GM18505 (cell line): ENCODE measurements at regions not wholly inside any gene's neighbourhood (a gene's known extent, or its start where the extent isn't known, plus 50 kb on each side); places are given as distances from the start of the nearest gene placed in this dataset.

Experiments
- ATAC-seq: cut with Tn5 transposase; IDR thresholded peaks from one replicate; pipeline ENCODE4 v1.9.1; 2021; ENCODE audit not compliant: unreplicated experiment
- POLR2A ChIP-seq: IDR thresholded peaks from 4 replicates; pipeline ENCODE4 v1.6.1; 2011; ENCODE audit warnings: borderline replicate concordance; ENCODE audit not compliant: insufficient read depth, insufficient read length; ENCODE audit errors: extremely low read depth

DNA sequence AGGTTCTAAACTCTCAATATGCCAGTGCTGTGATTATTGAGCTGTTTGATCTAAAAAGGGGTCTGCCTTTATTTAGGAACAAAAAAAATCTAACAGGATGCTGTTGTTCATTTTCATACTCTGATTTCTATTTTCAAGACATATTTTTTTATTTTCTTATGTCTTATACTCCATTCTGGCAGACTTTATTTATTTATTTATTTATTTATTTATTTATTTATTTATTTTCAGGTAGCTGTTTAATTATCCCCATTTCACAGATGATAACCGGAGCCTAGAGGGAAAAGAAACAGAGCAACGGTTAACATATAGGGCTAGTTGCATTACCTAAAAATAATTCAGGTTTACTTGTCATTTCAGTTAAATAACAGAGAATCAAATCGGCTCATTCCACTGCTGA lies 174.4 kb downstream of the CENPF start:
- TF ChIP-seq POLR2A = no peak
- no peak for ATAC-seq

GRCh38 chr1:214791961-214792360 lies 189.0 kb downstream of the CENPF start:
- no peak for TF ChIP-seq POLR2A
- ATAC-seq = no peak

- no peak for ATAC-seq
- TF ChIP-seq POLR2A = no peak
These were observed 189.7 kb downstream of the CENPF start for GRCh38 chr1:214792527-214793186.

DNA sequence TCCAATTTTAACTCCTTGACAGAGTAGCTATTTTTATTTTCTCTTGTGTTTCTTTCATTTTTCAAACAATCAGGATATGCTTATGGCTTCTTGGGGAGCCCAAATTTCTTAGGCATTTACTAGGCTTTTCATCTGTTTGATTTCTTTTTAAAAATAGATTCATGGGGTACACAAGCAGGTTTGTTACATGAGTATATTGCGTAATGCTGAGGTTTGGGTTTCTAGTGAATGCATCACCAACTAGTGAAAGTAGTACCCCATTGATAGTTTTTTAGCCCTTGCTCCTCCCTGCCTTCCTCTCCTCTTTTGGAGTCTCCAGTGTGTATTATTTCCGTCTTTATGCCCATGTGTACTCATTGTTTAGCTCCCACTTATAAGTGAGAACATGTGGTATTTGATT lies 190.7 kb downstream of the CENPF start:
- TF ChIP-seq POLR2A = no peak
- no peak for ATAC-seq

- no peak for TF ChIP-seq POLR2A
- no peak for ATAC-seq
These were observed 198.2 kb downstream of the CENPF start for GRCh38 chr1:214801191-214801590.

DNA sequence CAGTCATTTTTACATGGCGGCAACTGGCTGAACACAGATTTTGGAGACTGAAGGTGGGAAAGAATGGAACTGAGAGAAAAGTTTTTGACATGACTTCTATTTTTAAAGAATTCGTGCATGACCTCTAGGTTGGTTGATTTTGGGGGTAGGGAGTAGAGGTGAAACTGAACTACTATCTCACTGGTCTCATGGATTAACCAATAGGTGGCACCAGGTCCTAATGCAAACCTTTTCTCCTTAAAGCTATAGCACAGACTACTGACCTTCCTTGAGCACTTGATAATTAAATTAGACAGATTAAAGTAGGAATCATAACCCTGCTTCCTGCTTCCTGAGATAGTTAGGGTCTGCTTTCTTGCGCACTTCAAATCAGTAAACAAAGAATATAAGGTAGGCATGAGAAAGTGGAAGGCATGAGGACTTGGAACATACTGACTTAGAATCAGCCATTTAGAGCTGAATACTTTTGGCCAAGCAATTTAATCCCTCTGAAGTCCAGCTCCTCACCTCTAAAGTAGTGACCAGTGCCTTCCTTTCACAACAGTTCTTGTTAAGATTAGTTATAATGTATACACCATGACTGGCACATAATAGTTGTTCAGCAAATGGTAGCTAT lies 206.0 kb downstream of the CENPF start:
- TF ChIP-seq POLR2A = no peak
- no peak for ATAC-seq

GRCh38 chr1:214816603-214817002 lies 213.6 kb downstream of the CENPF start:
- no peak for ATAC-seq
- TF ChIP-seq POLR2A = no peak

DNA sequence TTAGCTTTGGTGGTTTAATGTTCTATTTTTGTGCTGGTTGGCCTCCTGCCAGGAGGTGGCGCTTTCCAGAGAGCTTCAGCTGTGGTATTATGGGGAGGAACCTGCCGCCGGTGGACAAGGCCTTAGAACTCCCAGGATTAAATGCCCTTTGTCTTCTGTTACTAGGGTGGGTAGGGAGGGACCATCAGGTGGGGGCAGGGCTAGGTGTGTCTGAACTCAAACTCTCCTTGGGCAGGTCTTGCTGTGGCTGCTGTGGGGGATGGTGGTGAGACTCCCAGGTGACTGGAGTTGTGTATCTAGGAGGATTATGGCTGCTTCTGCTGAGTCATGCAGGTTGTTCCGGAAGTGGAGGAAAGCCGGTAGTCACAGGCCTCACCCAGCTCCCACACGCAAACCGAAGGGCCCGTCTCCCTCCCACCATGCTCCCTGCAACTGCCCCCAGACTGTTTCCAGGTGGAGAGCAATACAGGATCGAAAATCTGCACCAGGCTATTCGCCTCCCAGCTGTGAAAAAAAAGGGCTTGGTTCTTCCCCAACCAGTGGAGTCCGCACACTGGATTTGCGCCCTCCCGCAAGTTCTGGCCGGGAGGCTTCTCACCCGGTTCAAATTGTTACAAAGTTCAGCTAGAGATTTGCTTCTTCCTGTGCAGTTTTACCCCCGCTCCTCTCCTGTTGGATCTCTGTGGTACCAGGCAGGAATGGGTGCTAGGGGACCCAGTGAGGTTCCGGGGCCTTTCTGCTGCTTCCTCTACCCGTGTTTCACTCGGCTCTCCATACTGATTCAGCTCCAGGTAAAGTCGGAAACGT lies 220.5 kb downstream of the CENPF start:
- TF ChIP-seq POLR2A = no peak
- no peak for ATAC-seq

DNA sequence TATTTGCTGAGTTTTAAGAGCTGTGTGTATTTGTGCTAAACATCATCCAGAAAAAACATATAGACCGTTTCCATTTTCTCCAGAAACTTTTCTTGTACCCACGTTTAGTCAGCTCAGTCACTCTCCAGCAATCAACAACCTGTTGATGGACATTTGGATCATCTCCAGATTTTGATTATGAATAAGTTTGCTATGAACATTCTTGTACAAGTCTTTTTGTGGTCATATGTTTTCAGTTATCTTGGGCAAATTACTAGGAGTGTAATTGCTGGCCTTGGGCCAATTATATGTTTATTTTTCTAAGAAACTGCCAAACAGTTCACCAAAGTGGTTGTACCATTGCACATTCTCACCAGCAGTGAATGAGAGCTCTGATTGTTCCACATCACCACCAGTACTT lies 221.8 kb downstream of the CENPF start:
- TF ChIP-seq POLR2A = no peak
- ATAC-seq = no peak

DNA sequence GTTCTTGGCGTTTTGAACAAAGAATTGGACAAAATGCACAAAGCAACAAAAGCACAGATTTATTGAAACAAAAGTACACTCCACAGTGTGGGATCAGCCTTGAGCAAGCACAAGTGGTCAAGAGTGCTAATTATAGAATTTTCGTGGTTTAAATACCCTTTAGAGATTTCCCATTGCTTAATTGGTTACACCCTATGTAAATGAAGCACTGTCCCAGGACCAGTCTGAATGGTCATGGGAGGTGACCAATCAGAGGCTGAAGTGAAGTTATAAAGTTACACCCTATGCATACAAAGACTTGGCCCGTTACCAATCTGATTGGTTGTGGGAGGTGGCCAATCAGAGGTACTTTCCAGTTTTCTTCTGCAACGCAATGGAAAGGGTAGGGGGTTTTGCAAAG lies 223.6 kb downstream of the CENPF start:
- ATAC-seq = no peak

GRCh38 chr1:214827883-214828282 lies 224.9 kb downstream of the CENPF start:
- no peak for TF ChIP-seq POLR2A
- no peak for ATAC-seq

More for the DNA sequence above, 223.6 kb downstream of the CENPF start:
- no peak for TF ChIP-seq POLR2A

- ATAC-seq = no peak
- TF ChIP-seq POLR2A = no peak
These were observed 227.9 kb downstream of the CENPF start for GRCh38 chr1:214830941-214831340.

- TF ChIP-seq POLR2A = no peak
- no peak for ATAC-seq
These were observed 229.0 kb downstream of the CENPF start for GRCh38 chr1:214831956-214832355.
